GM23338 (cell line): ENCODE measurements at regions not wholly inside any gene's neighbourhood (a gene's known extent, or its start where the extent isn't known, plus 50 kb on each side); places are given as distances from the start of the nearest gene placed in this dataset.
A peak's percentile ranks its signal among the peaks of the same experiment; 100 is the strongest.

Source experiments
- ATAC-seq: fragments of 200-7000 bp; cut with Tn5 transposase; 3 replicates; pipeline ENCODE4 v1.9.1; 2020
- DNase-seq: peaks from one replicate; pipeline ENCODE4 v3.0.0-alpha.2; 2015; ENCODE audit warnings: low spot score
- H2AFZ ChIP-seq: fragments of 200-600 bp; sonication (generic); 2 replicates; pipeline ENCODE4 v1.8.0; 2016; ENCODE audit warnings: antibody characterized with exemption, mild to moderate bottlenecking, moderate library complexity
- H3F3A ChIP-seq: fragments of 200-600 bp; sonication (generic); replicated peaks from 2 replicates; pipeline ENCODE4 v1.8.0; 2017; ENCODE audit warnings: antibody characterized with exemption, mixed run types, low read depth
- H3K27ac ChIP-seq: fragments of 200-600 bp; sonication (generic); 2 replicates; pipeline ENCODE4 v1.6.1; 2016; ENCODE audit warnings: low read depth
- H3K27me3 ChIP-seq: fragments of 200-600 bp; sonication (generic); 2 replicates; pipeline ENCODE4 v1.8.0; 2016; ENCODE audit warnings: mild to moderate bottlenecking, mixed run types, moderate library complexity; ENCODE audit not compliant: insufficient read depth
- H3K36me3 ChIP-seq: fragments of 200-600 bp; sonication (generic); 2 replicates; pipeline ENCODE4 v1.8.0; 2016; ENCODE audit warnings: mild to moderate bottlenecking; ENCODE audit not compliant: insufficient read depth
- H3K4me1 ChIP-seq: fragments of 200-600 bp; sonication (generic); 2 replicates; pipeline ENCODE4 v1.8.0; 2016; ENCODE audit warnings: mild to moderate bottlenecking, moderate library complexity; ENCODE audit not compliant: insufficient read depth
- H3K4me2 ChIP-seq: fragments of 200-600 bp; sonication (generic); 2 replicates; pipeline ENCODE4 v1.7.1; 2017; ENCODE audit warnings: mixed run types
- H3K4me3 ChIP-seq: fragments of 200-600 bp; sonication (generic); 2 replicates; pipeline ENCODE4 v1.6.1; 2016; ENCODE audit warnings: mixed run types
- H3K79me2 ChIP-seq: fragments of 200-600 bp; sonication (generic); replicated peaks from 2 replicates; pipeline ENCODE4 v1.8.0; 2017; ENCODE audit warnings: mild to moderate bottlenecking; ENCODE audit not compliant: insufficient read depth
- H3K9me2 ChIP-seq: fragments of 200-600 bp; sonication (generic); 2 replicates; pipeline ENCODE4 v1.8.0; 2017; ENCODE audit not compliant: insufficient read depth
- H4K20me1 ChIP-seq: fragments of 200-600 bp; sonication (generic); replicated peaks from 2 replicates; pipeline ENCODE4 v1.8.0; 2017; ENCODE audit warnings: mild to moderate bottlenecking; ENCODE audit not compliant: insufficient read depth
- H3K27ac Mint-ChIP-seq: 2 replicates; pipeline ENCODE4 v1.8.0; 2020; ENCODE audit warnings: inconsistent platforms, mild to moderate bottlenecking, moderate library complexity, mixed read lengths
- H3K27me3 Mint-ChIP-seq: 3 replicates; pipeline ENCODE4 v1.8.0; 2022; ENCODE audit warnings: low read depth, mild to moderate bottlenecking, moderate library complexity, mixed read lengths, inconsistent platforms; ENCODE audit not compliant: insufficient read depth, poor library complexity
- H3K36me3 Mint-ChIP-seq: 3 replicates; pipeline ENCODE4 v1.8.0; 2021; ENCODE audit warnings: low read depth, mild to moderate bottlenecking, inconsistent platforms, moderate library complexity, mixed read lengths
- H3K4me1 Mint-ChIP-seq: 3 replicates; pipeline ENCODE4 v1.8.0; 2020; ENCODE audit warnings: mild to moderate bottlenecking, inconsistent platforms, mixed read lengths
- H3K4me3 Mint-ChIP-seq: 3 replicates; pipeline ENCODE4 v1.8.0; 2021; ENCODE audit warnings: moderate library complexity, mild to moderate bottlenecking, inconsistent platforms, mixed read lengths
- H3K9me3 Mint-ChIP-seq: 3 replicates; pipeline ENCODE4 v1.8.0; 2020; ENCODE audit warnings: moderate library complexity, mild to moderate bottlenecking, inconsistent platforms, mixed read lengths
- CREB1 ChIP-seq: fragments of 250-450 bp; sonication (Bioruptor Pico); IDR thresholded peaks from 2 replicates; pipeline ENCODE4 v1.5.0; 2020; ENCODE audit warnings: low read depth, mild to moderate bottlenecking, moderate library complexity
- EZH2 ChIP-seq: fragments of 200-600 bp; sonication (generic); IDR thresholded peaks from one replicate; pipeline ENCODE4 v1.8.0; 2017; ENCODE audit warnings: antibody characterized with exemption, mild to moderate bottlenecking, low read depth; ENCODE audit not compliant: unreplicated experiment
- NANOG ChIP-seq: IDR thresholded peaks from 2 replicates; pipeline ENCODE4 v1.6.1; 2016; ENCODE audit warnings: antibody characterized with exemption, borderline replicate concordance
- ZNF114 ChIP-seq: fragments of 250-450 bp; sonication (Bioruptor Pico); IDR thresholded peaks from 2 replicates; pipeline ENCODE4 v1.5.0; 2020; ENCODE audit warnings: mild to moderate bottlenecking, moderate library complexity
- TF ChIP-seq, protein P1 (sequence below): IDR thresholded peaks from 2 replicates; pipeline ENCODE4 v1.6.1; 2016; ENCODE audit warnings: antibody characterized with exemption
- TF ChIP-seq, protein P2 (sequence below): fragments of 250-450 bp; sonication (Bioruptor Pico); IDR thresholded peaks from 2 replicates; pipeline ENCODE4 v1.5.0; 2020; ENCODE audit warnings: mild to moderate bottlenecking, moderate library complexity

DNA sequence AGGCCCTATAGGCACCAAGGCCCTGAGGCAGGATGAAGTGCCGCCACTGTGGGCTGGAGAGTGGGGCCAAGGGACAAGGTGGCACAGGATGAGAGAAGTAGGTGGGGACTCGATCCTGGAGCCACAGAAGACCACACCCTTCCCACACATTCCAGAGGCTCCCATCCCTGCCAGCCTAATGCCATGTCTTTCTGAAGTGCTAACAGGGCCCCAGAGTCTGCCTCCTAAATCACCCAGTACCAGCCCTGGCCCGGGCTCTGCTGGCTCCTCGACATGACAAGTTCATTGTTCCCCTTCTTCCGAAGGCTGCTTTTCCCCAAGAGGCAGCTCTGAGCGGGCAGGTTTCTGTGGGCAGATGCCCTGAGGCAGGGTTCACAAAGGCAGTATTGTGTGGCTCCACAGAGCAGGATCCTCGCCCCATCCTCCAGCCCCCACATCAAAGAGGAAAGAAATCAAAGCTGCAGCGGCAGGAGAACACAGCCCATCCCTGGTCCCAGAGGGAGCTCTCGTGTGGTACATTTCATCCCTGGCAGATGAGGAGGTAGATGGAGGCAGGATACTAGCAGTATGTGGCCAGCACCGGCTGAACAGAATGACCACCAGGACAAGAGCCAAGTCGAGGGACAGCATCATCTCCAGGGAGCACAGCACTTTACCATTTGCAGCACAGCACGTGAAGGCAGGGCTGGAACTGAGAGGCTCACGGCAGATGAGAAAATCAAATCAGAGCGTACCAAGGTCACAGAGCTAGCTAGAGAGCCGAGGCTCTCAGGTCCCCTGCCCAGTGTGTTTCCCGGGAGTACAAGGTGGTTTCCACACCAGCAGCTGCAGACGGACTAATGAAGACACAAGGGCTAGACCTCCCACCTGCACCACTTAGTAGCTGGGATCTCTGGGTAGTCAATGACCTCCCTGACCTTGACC, 64.8 kb downstream of the SYF2 start:
- no peak for TF ChIP-seq EZH2
- TF ChIP-seq, protein P1, sequence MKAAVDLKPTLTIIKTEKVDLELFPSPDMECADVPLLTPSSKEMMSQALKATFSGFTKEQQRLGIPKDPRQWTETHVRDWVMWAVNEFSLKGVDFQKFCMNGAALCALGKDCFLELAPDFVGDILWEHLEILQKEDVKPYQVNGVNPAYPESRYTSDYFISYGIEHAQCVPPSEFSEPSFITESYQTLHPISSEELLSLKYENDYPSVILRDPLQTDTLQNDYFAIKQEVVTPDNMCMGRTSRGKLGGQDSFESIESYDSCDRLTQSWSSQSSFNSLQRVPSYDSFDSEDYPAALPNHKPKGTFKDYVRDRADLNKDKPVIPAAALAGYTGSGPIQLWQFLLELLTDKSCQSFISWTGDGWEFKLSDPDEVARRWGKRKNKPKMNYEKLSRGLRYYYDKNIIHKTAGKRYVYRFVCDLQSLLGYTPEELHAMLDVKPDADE: no peak
- no peaks in the 10 kb centered on the region for H3K9me3 Mint-ChIP-seq
- Histone ChIP-seq H3K36me3 (no peaks in the 10 kb centered on the region), H3K4me3 (no peak overlapping the region), H4K20me1 (no peaks in the 10 kb centered on the region), H3K27ac (no peak overlapping the region), H3K9me2 (no peaks in the 10 kb centered on the region), H3K27me3 (no peaks in the 10 kb centered on the region), H2AFZ (0 out of 2 replicates have a peak overlapping the region, but pooled peaks have one; percentile 72), H3F3A (no peaks in the 10 kb centered on the region), H3K4me2 (no peak overlapping the region), H3K79me2 (no peaks in the 10 kb centered on the region), H3K4me1 (peaks cover 4% of the 10 kb centered on the region; the same call in 1 of the 2 replicates)
- DNase-seq: no peak
- no peaks in the 10 kb centered on the region for H3K36me3 Mint-ChIP-seq
- ATAC-seq: peak; percentile 74
- H3K4me3 Mint-ChIP-seq: no peak overlapping the region
- no peak overlapping the region for H3K27ac Mint-ChIP-seq
- H3K4me1 Mint-ChIP-seq: peaks cover 10% of the 10 kb centered on the region
- H3K27me3 Mint-ChIP-seq: peaks cover 3% of the 10 kb centered on the region

DNA sequence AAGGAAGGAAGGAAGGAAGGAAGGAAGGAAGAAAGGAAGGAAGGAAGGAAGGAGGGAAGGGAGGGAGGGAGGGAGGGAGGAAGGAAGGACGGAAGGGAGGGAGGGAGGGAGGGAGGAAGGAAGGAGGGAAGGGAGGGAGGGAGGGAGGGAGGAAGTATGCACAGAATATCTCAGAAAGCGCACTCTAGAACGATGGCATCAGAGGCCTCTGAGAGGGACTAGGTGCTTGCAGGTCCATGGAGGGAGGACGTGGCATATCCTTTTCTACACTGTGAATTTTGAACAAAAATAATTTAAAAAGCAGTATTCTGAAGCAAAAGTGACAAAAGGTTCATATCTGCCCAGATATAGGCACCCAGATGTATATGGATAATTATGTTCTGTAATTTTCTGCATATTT, 65.5 kb downstream of the SYF2 start:
- Histone ChIP-seq H4K20me1 (no peaks in the 10 kb centered on the region), H3K4me2 (no peak overlapping the region), H3K27me3 (no peaks in the 10 kb centered on the region), H3K4me3 (no peak overlapping the region), H3K9me2 (no peaks in the 10 kb centered on the region), H3K79me2 (no peaks in the 10 kb centered on the region), H2AFZ (no peak overlapping the region), H3K27ac (no peak overlapping the region), H3K4me1 (peaks cover 4% of the 10 kb centered on the region; the same call in 1 of the 2 replicates), H3F3A (no peaks in the 10 kb centered on the region), H3K36me3 (no peaks in the 10 kb centered on the region)
- Mint-ChIP-seq H3K9me3 (no peaks in the 10 kb centered on the region), H3K4me1 (peaks cover 10% of the 10 kb centered on the region), H3K27me3 (peaks cover 3% of the 10 kb centered on the region), H3K36me3 (no peaks in the 10 kb centered on the region), H3K4me3 (no peak overlapping the region), H3K27ac (no peak overlapping the region)
- no peak for TF ChIP-seq ZNF114 (CRISPR knock-in tag)
- no peak for TF ChIP-seq CREB1
- TF ChIP-seq, protein P2, sequence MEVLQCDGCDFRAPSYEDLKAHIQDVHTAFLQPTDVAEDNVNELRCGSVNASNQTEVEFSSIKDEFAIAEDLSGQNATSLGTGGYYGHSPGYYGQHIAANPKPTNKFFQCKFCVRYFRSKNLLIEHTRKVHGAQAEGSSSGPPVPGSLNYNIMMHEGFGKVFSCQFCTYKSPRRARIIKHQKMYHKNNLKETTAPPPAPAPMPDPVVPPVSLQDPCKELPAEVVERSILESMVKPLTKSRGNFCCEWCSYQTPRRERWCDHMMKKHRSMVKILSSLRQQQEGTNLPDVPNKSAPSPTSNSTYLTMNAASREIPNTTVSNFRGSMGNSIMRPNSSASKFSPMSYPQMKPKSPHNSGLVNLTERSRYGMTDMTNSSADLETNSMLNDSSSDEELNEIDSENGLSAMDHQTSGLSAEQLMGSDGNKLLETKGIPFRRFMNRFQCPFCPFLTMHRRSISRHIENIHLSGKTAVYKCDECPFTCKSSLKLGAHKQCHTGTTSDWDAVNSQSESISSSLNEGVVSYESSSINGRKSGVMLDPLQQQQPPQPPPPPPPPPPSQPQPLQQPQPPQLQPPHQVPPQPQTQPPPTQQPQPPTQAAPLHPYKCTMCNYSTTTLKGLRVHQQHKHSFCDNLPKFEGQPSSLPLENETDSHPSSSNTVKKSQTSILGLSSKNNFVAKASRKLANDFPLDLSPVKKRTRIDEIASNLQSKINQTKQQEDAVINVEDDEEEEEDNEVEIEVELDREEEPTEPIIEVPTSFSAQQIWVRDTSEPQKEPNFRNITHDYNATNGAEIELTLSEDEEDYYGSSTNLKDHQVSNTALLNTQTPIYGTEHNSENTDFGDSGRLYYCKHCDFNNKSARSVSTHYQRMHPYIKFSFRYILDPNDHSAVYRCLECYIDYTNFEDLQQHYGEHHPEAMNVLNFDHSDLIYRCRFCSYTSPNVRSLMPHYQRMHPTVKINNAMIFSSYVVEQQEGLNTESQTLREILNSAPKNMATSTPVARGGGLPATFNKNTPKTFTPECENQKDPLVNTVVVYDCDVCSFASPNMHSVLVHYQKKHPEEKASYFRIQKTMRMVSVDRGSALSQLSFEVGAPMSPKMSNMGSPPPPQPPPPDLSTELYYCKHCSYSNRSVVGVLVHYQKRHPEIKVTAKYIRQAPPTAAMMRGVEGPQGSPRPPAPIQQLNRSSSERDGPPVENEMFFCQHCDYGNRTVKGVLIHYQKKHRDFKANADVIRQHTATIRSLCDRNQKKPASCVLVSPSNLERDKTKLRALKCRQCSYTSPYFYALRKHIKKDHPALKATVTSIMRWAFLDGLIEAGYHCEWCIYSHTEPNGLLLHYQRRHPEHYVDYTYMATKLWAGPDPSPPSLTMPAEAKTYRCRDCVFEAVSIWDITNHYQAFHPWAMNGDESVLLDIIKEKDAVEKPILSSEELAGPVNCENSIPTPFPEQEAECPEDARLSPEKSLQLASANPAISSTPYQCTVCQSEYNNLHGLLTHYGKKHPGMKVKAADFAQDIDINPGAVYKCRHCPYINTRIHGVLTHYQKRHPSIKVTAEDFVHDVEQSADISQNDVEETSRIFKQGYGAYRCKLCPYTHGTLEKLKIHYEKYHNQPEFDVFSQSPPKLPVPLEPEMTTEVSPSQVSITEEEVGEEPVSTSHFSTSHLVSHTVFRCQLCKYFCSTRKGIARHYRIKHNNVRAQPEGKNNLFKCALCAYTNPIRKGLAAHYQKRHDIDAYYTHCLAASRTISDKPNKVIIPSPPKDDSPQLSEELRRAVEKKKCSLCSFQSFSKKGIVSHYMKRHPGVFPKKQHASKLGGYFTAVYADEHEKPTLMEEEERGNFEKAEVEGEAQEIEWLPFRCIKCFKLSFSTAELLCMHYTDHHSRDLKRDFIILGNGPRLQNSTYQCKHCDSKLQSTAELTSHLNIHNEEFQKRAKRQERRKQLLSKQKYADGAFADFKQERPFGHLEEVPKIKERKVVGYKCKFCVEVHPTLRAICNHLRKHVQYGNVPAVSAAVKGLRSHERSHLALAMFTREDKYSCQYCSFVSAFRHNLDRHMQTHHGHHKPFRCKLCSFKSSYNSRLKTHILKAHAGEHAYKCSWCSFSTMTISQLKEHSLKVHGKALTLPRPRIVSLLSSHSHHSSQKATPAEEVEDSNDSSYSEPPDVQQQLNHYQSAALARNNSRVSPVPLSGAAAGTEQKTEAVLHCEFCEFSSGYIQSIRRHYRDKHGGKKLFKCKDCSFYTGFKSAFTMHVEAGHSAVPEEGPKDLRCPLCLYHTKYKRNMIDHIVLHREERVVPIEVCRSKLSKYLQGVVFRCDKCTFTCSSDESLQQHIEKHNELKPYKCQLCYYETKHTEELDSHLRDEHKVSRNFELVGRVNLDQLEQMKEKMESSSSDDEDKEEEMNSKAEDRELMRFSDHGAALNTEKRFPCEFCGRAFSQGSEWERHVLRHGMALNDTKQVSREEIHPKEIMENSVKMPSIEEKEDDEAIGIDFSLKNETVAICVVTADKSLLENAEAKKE: no peak
- no peak for TF ChIP-seq NANOG
- ATAC-seq (no peak), DNase-seq (no peak)
